ENCODE measurements at regions not wholly inside any gene's neighbourhood (a gene's known extent, or its start where the extent isn't known, plus 50 kb on each side); places are given as distances from the start of the nearest gene placed in this dataset.
"Not testable (repeated sequence)": the region's sequence is repeated elsewhere in the genome, so short reads cannot be mapped to it uniquely, and the experiment has no call there.

DNA sequence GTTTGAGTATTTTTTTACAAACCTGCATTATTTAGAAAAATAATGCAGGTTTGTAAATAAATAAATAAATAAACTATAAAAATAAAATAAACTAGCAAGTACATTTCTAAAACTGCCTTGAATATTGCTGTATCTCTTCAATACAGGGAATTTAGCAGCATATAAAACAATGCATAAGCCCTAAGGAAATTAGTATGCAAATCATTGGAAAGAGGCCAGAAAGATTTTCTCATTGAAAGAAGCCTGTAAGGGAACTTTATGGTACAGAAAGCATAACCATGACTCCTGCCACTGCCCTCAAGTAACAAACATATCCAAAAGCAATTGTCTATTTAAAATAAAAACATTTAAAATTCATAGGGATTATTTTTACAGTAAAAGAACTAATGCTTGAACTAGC, 387.3 kb downstream of the HINT1 start:
- H3K4me1 Mint-ChIP-seq, result no peaks in the 10 kb centered on the region
- no peaks in the 10 kb centered on the region for H3K27me3 Mint-ChIP-seq (ENCODE audit: low read depth, poor library complexity)
- H3K9me3 Mint-ChIP-seq, result peaks cover under 1% of the 10 kb centered on the region
- no peak overlapping the region for H3K4me3 Mint-ChIP-seq
- no peaks in the 10 kb centered on the region for H3K36me3 Mint-ChIP-seq (ENCODE audit: low read depth)
- H3K27ac Mint-ChIP-seq, result no peak overlapping the region
- TF ChIP-seq, protein P1, sequence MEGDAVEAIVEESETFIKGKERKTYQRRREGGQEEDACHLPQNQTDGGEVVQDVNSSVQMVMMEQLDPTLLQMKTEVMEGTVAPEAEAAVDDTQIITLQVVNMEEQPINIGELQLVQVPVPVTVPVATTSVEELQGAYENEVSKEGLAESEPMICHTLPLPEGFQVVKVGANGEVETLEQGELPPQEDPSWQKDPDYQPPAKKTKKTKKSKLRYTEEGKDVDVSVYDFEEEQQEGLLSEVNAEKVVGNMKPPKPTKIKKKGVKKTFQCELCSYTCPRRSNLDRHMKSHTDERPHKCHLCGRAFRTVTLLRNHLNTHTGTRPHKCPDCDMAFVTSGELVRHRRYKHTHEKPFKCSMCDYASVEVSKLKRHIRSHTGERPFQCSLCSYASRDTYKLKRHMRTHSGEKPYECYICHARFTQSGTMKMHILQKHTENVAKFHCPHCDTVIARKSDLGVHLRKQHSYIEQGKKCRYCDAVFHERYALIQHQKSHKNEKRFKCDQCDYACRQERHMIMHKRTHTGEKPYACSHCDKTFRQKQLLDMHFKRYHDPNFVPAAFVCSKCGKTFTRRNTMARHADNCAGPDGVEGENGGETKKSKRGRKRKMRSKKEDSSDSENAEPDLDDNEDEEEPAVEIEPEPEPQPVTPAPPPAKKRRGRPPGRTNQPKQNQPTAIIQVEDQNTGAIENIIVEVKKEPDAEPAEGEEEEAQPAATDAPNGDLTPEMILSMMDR (IDR thresholded peaks at IDR 0.05), result no peak
- no peak for DNase-seq

DNA sequence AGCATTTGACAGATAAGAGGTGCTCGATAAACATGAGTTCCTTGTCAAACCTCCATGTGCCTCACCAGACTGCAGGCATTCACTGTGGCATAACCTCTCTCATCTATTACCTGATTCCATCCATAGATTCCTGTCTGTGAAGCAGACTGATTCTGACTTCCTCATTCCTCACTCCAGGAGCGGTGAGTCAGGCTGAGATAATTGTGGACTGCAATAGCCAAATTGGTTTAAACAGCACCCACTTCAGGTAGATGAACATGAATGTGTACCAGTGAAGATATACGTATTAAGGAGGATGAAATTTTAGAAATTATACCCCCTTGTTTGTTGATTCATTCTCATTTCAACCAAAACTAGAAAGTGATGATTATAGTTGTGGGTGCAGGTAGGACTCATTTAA, 391.2 kb downstream of the HINT1 start:
- Mint-ChIP-seq H3K27ac (no peak overlapping the region), H3K36me3 (ENCODE audit: low read depth) (no peaks in the 10 kb centered on the region), H3K4me1 (no peaks in the 10 kb centered on the region), H3K4me3 (no peak overlapping the region), H3K9me3 (no peaks in the 10 kb centered on the region), H3K27me3 (ENCODE audit: low read depth, poor library complexity) (no peaks in the 10 kb centered on the region)
- no peak for DNase-seq
- TF ChIP-seq, protein P1 (IDR thresholded peaks at IDR 0.05), result no peak

DNA sequence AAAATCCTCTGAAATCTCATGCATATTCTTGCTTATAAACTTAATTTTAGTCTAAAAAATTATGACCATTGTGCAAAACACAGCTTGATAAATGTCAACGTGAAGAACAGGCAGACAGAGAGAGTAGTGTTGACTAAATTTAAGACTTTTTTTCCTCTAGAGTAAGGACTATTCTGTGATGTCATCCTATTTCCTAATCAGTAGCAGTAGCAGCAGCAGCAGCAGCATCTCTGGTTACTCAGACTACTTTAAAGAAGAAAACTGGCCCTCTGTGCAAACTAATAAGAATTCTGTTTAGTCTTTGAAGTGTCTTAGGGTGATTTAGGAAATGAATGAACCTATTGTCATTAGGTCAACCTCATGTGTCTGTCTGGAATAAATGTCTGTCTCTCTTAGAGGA, 403.0 kb downstream of the HINT1 start:
- H3K36me3 Mint-ChIP-seq (ENCODE audit: low read depth), result no peaks in the 10 kb centered on the region
- DNase-seq, result no peak
- TF ChIP-seq, protein P1 (IDR thresholded peaks at IDR 0.05), result no peak
- peak overlapping the region; percentile 10 for H3K27ac Mint-ChIP-seq
- H3K4me3 Mint-ChIP-seq, result no peak overlapping the region
- peaks cover 15% of the 10 kb centered on the region for H3K4me1 Mint-ChIP-seq
- no peaks in the 10 kb centered on the region for H3K27me3 Mint-ChIP-seq (ENCODE audit: low read depth, poor library complexity)
- no peaks in the 10 kb centered on the region for H3K9me3 Mint-ChIP-seq

DNA sequence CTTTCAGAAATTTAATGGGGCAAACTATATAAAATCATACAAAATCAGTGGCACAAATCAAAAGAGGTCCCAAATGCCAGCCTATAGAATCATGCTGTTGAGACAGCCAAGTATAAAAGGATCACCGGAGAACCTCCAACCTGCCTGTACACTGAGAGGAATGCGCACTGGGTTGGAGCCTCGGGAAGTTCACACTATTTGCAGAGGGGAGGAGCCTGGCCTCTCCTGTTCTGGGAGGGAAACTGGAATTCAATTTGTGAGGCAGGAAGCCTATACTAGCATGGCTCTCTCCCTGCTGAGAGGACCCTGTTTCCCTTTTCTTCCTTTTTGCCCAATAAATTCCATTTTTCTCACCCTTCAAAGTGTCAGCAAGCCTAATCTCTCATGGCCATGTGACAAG, 406.0 kb downstream of the HINT1 start:
- H3K4me3 Mint-ChIP-seq, result no peak overlapping the region
- no peak overlapping the region for H3K27ac Mint-ChIP-seq
- no peak for DNase-seq
- TF ChIP-seq, protein P1 (IDR thresholded peaks at IDR 0.05), result no peak
- H3K27me3 Mint-ChIP-seq (ENCODE audit: low read depth, poor library complexity), result no peaks in the 10 kb centered on the region
- no peaks in the 10 kb centered on the region for H3K36me3 Mint-ChIP-seq (ENCODE audit: low read depth)
- H3K4me1 Mint-ChIP-seq, result peaks cover 15% of the 10 kb centered on the region
- H3K9me3 Mint-ChIP-seq, result peaks cover 4% of the 10 kb centered on the region

DNA sequence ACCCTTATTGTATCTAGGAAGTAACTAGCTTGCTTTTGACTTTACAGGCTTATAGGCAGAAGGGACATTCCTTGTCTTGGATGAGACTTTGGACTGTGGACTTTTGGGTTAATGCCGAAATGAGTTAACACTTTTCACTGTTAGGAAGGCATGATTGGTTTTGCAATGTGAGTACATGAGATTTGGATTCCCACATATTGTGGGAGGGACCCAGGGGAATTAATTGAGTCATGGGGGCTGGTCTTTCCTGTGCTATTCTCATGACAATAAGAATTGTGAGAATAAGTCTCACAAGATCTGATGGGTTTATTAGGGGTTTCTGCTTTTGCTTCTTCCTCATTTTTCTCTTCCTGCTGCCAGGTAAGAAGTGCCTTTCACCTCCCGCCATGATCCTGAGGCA, 417.5 kb downstream of the HINT1 start:
- no peak overlapping the region for H3K27ac Mint-ChIP-seq
- H3K4me1 Mint-ChIP-seq, result peaks cover 14% of the 10 kb centered on the region
- no peak overlapping the region for H3K4me3 Mint-ChIP-seq
- peaks cover 19% of the 10 kb centered on the region for H3K9me3 Mint-ChIP-seq
- DNase-seq, result no peak
- TF ChIP-seq, protein P1 (IDR thresholded peaks at IDR 0.05), result no peak
- peaks cover 4% of the 10 kb centered on the region for H3K27me3 Mint-ChIP-seq (ENCODE audit: low read depth, poor library complexity)
- H3K36me3 Mint-ChIP-seq (ENCODE audit: low read depth), result peaks cover 5% of the 10 kb centered on the region

- H3K36me3 Mint-ChIP-seq (ENCODE audit: low read depth); H3K27ac Mint-ChIP-seq; H3K27me3 Mint-ChIP-seq (ENCODE audit: low read depth, poor library complexity); H3K4me3 Mint-ChIP-seq; DNase-seq: not testable (repeated sequence)
- H3K4me1 Mint-ChIP-seq, result peaks cover 14% of the 10 kb centered on the region
- peaks cover 23% of the 10 kb centered on the region for H3K9me3 Mint-ChIP-seq
These were observed 418.4 kb downstream of the HINT1 start for GRCh38 chr5:130746641-130747040.
